GM12874 (cell line): ENCODE measurements at regions not wholly inside any gene's neighbourhood (a gene's known extent, or its start where the extent isn't known, plus 50 kb on each side); places are given as distances from the start of the nearest gene placed in this dataset.

Experiments used
- TF ChIP-seq, protein P1 (sequence below): IDR thresholded peaks from 2 replicates; pipeline ENCODE4 v1.5.1; 2011; ENCODE audit warnings: low read depth, mild to moderate bottlenecking, control low read depth, low read length, moderate library complexity; ENCODE audit not compliant: insufficient read depth

DNA sequence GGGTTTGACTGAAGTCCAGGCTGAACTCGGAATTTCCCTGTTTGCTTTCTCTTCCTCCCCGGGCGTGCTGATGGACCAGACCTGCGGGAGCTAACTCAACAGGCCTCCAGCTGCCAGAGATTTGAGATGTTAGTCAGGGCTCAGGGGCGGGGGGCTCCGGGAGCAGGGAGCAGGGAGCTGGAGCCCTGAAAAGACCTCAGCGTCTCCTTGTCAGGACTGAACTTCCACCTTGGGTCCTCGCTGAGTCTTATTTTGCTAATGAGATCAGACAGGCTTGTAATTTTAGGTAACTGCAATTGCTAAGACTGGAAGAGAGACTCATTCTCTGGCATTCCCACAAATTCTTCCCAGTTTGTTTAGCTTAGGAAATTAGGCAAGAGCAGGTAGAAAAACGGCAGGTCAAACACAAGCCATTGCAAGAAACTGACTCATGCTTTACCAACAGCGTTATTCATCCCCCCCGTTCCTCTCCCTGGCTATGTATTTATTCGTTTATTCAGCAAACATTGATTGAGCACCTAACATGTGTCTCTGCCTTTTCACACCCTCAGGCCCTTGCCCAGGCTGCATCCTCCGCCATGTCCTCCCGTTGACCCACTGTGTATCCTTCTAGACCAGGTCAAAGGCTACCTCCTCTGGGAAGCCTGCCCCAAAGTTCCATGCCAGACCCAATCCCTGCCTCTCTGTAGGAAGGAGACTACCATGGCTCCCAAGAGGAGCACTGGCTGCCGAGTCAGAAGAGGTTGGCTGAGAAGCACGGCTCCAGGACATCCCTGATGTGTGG lies 80.4 kb upstream of the DIO3 start:
- TF ChIP-seq, protein P1, sequence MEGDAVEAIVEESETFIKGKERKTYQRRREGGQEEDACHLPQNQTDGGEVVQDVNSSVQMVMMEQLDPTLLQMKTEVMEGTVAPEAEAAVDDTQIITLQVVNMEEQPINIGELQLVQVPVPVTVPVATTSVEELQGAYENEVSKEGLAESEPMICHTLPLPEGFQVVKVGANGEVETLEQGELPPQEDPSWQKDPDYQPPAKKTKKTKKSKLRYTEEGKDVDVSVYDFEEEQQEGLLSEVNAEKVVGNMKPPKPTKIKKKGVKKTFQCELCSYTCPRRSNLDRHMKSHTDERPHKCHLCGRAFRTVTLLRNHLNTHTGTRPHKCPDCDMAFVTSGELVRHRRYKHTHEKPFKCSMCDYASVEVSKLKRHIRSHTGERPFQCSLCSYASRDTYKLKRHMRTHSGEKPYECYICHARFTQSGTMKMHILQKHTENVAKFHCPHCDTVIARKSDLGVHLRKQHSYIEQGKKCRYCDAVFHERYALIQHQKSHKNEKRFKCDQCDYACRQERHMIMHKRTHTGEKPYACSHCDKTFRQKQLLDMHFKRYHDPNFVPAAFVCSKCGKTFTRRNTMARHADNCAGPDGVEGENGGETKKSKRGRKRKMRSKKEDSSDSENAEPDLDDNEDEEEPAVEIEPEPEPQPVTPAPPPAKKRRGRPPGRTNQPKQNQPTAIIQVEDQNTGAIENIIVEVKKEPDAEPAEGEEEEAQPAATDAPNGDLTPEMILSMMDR, result no peak

DNA sequence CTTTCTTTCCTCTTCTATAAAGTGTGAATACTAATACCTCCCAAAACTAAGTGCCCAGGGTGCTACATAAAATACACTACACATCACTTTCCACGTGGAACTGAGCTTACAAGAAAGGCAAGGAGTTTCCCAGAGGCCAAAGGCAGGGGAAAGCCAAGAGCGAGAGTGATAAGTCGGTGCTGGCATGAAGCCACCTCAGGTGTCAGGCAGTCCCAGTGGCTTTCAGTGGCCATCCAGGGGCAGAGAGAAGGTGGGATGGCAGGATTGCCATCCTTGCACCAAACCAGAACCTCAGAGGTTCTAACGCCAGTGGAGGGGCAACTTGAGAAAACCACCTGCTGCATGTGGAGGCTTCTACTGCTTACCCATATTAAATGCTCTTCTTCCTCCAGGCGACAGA lies 79.7 kb upstream of the DIO3 start:
- TF ChIP-seq, protein P1, result no peak

DNA sequence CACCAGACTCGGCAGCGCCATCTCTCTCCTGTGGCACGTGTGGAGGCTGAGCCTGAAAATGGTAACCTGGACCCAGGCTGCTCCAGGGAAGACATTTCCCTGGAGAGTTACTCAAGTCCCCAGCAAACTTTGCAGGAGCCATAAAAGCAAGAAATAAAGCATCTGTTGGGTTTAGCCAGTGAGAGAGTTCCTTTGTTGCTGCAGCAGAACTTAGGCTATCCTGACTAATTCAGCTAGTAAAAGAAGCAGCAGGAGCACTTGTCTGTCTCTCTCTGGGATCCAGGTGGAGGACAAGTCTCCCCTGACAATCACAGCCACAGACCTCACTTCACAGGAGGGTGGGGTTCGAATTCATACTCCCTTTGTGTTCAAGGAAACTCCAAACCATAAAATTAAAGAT lies 79.2 kb upstream of the DIO3 start:
- TF ChIP-seq, protein P1, result no peak

DNA sequence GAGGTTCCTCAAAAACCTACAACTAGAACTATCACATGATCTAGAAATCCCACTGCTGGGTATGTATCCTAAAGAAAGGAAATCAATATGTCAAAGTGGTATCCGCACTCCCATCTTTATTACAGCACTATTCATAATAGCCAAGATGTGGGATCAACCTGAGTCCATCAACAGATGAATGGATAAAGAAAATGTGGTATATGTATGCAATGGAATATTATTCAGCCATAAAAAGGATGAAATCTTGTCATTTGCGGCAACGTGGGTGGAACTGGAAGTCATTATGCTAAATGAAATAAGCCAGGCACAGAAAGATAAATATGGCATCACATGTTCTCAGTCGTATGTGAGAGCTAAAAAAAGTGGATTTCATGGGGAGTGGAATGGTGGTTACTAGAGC lies 77.5 kb upstream of the DIO3 start:
- TF ChIP-seq, protein P1, result no peak

DNA sequence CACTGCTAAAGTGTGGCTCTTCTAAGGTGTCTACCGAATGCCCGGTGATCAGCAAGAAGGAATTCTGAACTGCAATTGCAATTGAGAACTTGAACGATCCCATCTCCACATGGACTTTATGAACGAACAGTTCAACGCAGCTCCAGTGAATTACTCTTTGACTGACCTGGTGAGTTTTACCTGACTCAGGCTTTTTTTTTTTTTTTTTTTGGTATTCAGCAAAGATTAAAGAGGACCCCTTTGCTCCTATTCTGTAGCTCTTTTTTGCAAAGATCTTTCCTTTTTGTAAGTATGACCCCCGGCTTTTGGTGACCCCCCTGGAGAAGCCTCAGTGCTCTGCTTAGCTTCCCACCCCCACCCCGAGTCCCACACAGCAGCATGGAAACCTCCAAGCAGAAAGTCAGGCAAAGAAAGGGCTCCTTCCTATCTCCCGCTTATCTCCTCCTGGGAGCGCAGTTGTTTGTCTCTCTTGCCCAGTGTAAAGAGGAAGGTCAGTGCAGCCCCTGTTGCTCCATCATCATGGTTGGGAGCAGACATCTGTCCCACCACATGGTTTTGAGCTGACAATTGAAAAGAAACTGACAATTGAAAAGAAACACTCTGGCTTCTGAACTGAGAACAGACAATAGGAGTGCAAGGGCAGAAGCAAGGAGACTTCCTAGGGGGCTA lies 72.1 kb upstream of the DIO3 start:
- TF ChIP-seq, protein P1, result no peak

DNA sequence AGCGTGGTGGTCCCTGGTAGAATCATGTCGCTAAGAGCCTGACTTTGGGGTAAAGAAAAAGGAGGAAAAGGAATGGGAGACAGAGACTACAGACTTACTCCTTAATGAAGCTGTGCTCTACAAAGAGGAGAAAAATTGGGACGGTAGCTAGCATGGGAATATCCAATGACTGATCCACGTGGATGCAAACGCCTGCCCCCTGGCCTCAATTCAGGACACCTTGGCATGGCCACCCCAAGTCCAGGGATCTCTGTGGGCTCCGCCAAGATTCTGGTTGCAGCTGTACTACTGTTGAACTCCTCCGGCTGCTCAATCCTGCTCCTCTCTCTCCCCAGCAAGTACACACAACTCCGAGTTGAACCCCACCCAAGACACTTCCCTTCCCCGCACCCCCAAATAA lies 70.5 kb upstream of the DIO3 start:
- TF ChIP-seq, protein P1, result no peak

DNA sequence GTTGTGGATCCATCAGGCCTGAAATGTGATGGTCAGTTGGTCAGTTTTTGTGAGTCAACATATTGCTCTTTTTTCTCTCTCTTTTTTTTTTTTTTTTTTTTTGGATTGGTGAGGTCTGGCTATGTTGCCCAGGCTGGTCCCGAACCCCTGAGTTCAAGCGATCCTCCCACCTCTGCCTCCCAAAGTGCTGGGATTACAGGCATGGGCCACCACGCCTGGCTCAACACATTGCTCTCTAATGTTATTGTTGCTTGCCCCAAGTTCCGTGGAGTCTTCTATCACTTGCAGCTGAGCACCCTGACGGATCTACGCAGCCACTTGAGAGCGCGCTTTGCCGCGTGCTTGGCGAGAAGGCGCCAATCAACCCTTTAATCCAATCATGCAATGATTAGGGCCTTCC lies 69.5 kb upstream of the DIO3 start:
- TF ChIP-seq, protein P1, result no peak
